Coronary artery (tissue), 2 donors: ENCODE measurements at regions not wholly inside any gene's neighbourhood (a gene's known extent, or its start where the extent isn't known, plus 50 kb on each side); places are given as distances from the start of the nearest gene placed in this dataset.

Source experiments
- DNase-seq: peaks from one replicate; pipeline ENCODE4 v3.0.0-alpha.2; 2017; ENCODE audit warnings: low spot score
- H3K27ac ChIP-seq, 2 donors: fragments of 200-600 bp; sonication (generic); one replicate each; pipeline ENCODE4 v1.5.1; 2016 to 2019
- H3K4me3 ChIP-seq: fragments of 200-600 bp; sonication (generic); 2 replicates; pipeline ENCODE4 v1.5.1; 2016; ENCODE audit warnings: mild to moderate bottlenecking, moderate library complexity
- CTCF ChIP-seq: fragments of 200-600 bp; sonication (generic); IDR thresholded peaks from one replicate; pipeline ENCODE4 v1.5.1; 2019; ENCODE audit warnings: antibody characterized with exemption

- H3K4me3 ChIP-seq = no peak overlapping the region
- no peak overlapping the region for H3K27ac ChIP-seq
- no peak for TF ChIP-seq CTCF
- no peak for DNase-seq
These were observed 53.4 kb upstream of the NAV3 start for GRCh38 chr12:77777274-77777673.

- no peak for TF ChIP-seq CTCF
- no peak overlapping the region for H3K4me3 ChIP-seq
- DNase-seq = no peak
- H3K27ac ChIP-seq = no peak overlapping the region
These were observed 55.9 kb upstream of the NAV3 start for GRCh38 chr12:77774761-77775160.

- DNase-seq = no peak
- TF ChIP-seq CTCF = no peak
- no peak overlapping the region for H3K27ac ChIP-seq
- no peak overlapping the region for H3K4me3 ChIP-seq
These were observed 57.9 kb upstream of the NAV3 start for GRCh38 chr12:77772676-77773298.

- Histone ChIP-seq H3K4me3 (no peak overlapping the region), H3K27ac (no peak overlapping the region)
- TF ChIP-seq CTCF = no peak
- DNase-seq = no peak
These were observed 62.1 kb upstream of the NAV3 start for GRCh38 chr12:77768558-77768957.

- Histone ChIP-seq H3K27ac (no peak overlapping the region), H3K4me3 (no peak overlapping the region)
- TF ChIP-seq CTCF = no peak
- DNase-seq = no peak
These were observed 62.8 kb upstream of the NAV3 start for GRCh38 chr12:77767756-77768343.

- DNase-seq = no peak
- no peak overlapping the region for H3K4me3 ChIP-seq
- no peak for TF ChIP-seq CTCF
- H3K27ac ChIP-seq = no peak overlapping the region
These were observed 63.4 kb upstream of the NAV3 start for GRCh38 chr12:77767335-77767734.

- no peak for TF ChIP-seq CTCF
- DNase-seq = no peak
- Histone ChIP-seq H3K4me3 (no peak overlapping the region), H3K27ac (no peak overlapping the region)
These were observed 64.5 kb upstream of the NAV3 start for GRCh38 chr12:77766224-77766623.
